HG03565 (cell line): ENCODE measurements at regions not wholly inside any gene's neighbourhood (a gene's known extent, or its start where the extent isn't known, plus 50 kb on each side); places are given as distances from the start of the nearest gene placed in this dataset.
"Not testable (repeated sequence)": the region's sequence is repeated elsewhere in the genome, so short reads cannot be mapped to it uniquely, and the experiment has no call there.

Source experiments
- ATAC-seq: cut with Tn5 transposase; IDR thresholded peaks from one replicate; pipeline ENCODE4 v1.9.1; 2021; ENCODE audit warnings: mild to moderate bottlenecking, moderate library complexity; ENCODE audit not compliant: unreplicated experiment

DNA sequence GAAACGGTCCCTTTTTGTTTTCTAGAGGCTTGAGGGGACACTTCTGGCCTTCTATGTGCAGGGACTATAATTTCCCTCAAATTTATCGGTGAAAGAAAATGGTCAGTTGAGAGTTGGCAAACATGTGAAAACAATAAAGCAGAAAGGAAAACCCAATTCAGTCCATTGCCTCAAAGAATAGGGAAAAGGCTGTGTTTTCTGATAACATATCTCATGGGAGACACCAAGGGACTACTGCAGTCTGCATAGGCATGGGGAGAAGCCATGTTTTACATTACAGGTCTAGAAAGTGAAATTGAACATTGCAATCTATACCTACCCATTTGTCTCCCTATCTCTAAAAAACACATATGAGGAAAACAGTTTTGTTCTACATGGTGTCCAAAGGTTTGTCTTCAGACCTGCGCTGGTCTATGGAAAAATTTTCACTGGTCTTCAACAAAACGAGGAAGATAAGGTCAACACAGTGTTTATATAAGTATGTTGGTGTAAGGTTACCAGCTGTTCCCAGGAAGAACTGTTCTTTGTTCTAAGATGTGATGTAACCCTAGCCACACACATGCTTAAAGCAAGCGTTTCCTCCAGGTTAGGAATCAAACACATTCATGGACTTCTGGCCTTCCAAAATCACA lies 179.7 kb downstream of the MREG start:
- ATAC-seq, result no peak

DNA sequence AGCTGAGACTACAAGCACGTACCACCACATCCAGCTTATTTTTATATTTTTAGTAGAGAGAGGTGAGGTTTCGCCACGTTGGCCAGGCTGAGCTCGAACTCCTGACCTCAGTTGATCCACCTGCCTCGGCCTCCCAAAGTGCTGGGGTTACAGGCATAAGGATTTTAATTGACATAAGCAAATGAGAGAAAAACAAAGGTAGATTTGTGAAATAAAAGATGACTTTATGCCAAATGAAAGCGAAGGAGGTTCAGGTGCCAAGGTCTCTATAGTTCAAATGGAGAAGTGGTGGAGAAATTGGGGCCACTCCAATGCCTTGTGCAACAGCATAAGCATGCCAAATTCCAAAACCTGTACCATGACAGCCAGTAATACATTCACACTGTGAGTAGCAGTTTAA lies 180.6 kb downstream of the MREG start:
- ATAC-seq, result no peak

DNA sequence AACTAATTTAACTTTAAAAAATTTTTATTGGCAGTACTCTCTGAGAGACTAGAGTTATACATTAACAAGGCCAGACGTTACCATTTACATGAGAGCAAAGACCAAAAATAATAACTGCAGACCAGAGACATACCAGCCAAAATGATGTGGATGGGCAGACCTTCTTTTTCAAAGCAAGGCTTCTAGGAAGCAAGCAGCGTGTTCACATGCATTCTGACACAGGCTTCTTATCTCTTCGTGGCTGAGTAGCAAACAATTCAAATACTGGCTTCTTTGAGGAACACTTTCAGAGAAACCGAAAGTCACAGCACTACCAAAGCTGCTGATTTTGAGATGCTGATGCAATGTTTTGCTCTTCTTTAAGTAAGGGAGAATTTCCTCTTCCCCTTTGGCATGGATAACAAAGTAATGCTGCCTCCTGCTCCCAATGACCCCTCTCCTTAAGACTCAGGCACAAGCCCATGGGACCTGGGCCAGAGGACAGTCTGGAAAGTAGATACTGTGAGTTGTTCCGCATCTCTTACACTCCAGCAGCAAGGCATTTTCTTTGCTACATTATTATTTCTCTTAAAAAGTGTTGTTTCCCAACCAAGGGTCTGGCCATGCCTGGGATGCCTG lies 181.9 kb downstream of the MREG start:
- peak; percentile 56 for ATAC-seq

DNA sequence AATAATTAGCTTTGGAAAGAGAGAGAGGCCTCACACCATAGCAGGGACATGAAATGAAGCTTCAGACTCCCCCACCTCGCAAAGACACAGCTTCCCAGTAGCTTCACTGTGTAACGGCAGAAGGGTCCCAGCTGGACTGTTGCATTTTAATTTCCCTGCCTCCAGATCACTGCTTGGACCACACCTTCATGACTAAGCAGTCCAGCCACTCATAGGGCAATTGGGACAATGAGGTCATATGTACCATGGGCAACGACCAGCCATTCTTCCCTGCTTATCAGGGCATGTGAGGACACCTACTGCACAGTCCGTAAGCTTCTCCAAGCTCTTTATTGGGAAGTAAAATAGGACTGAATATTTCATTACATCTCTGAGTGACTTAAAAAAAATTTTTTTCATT lies 183.0 kb downstream of the MREG start:
- ATAC-seq, result no peak

DNA sequence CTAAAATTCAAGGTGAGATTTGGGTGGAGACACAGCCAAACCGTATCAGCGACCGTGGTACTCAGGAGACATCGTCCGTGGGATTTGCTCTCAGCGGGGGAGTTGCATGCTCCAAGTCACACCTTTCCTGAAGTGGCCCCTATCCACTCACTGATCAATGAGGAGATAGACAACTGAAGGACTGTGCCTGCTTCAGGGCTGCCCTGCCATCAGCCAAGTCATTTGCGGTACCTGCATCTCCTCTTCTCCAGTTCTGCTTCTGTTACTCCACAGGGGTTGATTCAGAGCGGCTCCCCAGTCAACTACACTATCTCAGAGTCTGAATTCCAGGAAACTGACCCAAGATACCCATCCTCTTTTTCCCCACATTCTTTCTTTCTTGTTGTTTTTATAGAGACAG lies 184.1 kb downstream of the MREG start:
- no peak for ATAC-seq

DNA sequence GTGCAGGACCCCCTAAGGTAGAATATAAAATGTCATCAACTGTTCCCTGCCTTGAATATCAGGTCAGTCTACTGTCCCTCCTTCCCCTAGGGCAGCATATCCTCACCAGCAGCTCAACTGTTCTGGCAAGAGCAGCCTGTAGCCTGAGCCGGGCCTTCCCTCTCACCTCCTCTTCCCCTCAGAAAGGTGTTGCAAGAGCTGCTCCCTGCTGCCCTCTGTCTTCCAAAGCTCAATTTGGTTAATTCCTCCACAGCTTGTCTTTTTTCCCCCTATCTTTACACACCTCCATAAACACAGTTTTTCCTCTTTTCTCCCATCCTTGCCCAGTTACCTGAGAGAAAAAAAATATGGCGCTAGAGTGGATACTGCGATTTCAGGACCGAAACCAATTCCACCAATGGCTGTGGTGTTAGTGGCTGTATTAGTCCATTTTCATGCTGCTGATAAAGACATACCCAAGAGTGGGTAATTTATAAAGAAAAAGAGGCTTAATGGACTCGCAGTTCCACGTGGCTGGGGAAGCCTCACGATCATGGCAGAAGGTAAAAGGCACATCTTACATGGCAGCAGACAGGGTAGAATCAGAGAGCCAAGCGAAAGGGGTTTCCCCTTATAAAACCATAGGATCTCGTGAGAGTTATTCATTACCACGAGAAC lies 184.7 kb downstream of the MREG start:
- ATAC-seq, result peak; percentile 74

DNA sequence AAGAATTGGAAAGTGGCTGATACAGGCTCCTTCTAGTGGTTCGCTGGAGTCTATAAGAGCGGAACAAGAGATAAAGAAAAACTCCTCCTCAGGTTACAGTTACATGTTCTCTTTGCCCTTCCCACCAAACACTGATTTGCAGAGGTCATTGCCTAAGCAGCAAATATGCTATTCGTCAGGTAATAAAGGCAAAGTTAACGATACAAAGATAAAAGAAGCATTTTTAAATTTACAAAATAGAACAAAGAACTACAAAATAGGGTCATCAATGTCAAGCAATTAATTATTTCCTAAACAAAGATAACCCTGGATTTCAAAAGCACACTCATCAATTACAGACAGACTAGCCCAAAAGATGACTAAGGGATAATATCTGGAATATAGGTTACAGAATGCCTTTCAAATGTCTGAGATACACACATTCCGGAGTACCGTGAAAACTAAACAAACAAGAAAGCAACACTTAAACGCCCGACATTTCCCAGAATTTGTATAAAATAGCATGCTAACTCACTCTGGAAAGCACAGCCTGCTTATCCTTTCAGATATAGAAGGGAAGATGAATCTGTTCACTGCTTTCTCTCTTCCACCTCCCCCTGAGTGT lies 186.4 kb downstream of the MREG start:
- no peak for ATAC-seq

DNA sequence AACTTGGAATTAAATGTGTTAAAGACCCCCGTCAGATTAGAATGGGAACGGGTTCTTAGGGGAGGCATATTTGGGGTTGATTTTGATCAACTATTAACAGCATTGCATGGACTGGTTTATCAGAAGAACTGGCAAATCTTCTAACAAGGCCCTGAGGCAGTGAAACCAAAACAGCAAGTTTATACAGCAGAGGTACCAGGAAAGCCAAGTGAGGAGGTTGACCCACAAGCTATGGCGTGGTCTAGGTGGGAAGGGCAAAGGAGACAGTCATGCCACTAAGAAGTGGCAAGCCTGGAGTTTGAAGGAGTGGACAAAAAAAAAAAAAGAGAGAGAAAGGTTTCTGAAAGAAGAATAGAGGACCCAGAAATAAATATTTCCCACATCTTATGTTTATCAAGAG lies 187.0 kb downstream of the MREG start:
- no peak for ATAC-seq

DNA sequence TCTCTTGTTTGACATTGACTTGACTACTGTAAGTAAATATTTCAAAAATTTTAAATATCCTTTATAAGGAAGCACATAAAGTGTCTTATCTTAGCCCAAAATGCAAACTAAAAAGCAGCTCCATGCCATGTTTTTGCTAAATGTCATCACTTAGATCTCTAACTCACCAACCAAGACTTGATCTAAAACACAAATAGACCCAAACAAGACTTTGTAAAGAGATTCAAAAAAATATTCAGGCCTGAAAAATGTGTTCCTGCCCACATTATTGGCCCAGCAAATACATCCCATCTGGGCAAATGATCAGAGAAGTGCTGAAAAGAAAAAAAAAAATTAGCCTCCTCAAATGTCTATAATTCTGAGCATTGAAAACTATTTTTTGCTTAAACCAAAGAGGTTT lies 187.6 kb downstream of the MREG start:
- no peak for ATAC-seq

DNA sequence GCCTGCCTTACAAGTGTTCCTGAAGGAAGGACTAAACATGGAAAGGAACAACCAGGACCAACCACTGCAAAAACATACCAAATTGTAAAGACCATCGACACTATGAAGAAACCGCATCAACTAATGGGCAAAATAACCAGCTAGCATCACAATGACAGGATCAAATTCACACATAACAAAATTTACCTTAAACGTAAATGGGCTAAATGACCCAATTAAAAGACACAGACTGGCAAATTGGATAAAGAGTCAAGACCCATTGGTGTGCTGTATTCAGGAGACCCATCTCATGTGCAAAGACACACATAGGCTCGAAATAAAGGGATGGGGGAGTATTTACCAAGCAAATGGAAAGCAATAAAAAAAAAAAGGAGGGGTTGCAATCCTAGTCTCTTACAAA lies 192.1 kb downstream of the MREG start:
- not testable (repeated sequence) for ATAC-seq

DNA sequence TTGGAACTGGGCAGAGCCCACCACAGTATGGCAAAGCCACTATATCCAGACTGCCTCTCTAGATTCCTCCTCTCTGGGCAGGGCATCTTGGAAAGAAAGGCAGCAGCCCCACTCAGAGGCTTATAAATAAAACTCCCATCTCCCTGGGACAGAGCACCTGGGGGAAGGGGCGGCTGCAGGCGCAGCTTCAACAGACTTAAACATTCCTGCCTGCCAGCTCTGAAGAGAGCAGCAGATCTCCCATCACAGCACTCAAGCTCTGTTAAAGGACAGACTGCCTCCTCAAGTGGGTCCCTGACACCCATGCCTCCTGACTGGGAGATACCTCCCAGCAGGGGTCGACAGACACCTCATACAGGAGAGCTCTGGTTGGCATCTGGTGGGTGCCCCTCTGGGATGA lies 193.6 kb downstream of the MREG start:
- ATAC-seq, result not testable (repeated sequence)

DNA sequence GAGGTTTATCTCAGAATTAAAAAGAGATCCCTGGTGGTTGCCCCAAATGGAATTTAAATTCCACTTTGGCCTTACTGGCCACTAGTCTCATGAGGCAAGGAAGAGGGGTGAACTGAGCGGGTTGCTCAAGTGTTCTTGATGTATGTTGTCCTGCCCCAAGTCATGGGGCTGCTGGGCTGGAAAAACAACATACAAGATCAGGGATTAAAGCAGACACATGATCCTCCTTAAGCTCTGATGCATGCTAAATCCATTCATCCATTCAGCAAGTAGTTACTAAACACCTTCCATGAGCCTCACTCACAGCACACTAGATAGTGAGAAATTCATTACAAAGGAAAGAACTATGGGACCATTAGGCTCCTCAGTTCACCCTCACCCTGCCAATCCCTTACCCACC lies 196.3 kb downstream of the MREG start:
- ATAC-seq, result no peak

DNA sequence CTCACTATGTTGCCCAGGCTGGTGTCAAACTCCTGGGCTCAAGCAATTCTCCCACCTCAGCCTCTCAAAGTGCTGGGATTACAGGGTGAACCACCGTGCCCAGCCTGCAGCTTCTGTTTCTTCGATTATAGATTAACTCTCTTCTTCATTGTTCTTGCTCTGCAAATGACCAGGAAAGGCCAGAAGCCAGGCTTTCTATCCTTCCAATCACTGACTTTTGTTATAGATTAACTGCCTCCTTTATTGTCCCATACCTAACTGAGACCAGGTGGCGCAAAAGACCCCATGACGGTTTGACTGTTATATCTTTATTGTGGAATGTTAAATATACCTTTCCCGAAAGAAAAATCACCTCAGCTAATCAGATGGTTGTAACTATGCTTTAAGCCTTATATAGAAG lies 196.9 kb downstream of the MREG start:
- ATAC-seq, result no peak

DNA sequence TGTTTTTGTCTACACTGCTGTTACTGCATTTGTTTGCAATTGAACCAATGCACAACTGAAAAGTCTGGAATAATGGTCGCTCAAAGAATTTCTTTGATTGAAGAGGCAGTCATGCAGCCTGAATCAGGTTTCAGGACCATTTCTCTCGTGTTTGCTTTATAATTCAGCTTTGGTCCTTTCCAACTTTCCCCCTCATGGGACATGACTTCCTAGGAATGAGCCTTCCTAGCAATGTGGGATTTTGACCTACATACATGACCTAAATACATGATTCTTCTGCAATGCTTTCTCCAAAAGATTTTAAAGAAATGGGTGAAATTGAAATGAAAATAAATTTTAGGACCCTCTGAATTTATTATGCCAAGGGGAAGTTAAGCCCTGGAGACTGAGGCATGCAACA lies 197.4 kb downstream of the MREG start:
- no peak for ATAC-seq

DNA sequence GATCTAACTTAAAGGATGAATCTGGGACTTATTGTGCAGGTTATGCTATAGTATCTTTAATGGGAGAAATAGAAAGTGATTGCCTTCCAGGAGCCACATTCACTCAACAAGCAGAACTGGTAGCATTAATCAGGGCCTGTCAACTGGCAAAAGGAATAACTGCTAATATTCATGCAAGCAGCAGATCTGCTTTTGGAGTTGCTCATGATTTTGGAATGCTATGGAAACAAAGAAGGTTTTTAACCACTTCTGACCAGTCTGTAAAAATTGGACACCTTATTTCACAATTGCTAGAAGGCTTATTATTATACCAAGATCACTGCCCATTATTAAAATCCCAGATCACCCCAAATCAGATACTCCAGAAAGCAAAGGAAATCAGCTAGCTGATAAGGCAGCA lies 200.4 kb downstream of the MREG start:
- no peak for ATAC-seq

DNA sequence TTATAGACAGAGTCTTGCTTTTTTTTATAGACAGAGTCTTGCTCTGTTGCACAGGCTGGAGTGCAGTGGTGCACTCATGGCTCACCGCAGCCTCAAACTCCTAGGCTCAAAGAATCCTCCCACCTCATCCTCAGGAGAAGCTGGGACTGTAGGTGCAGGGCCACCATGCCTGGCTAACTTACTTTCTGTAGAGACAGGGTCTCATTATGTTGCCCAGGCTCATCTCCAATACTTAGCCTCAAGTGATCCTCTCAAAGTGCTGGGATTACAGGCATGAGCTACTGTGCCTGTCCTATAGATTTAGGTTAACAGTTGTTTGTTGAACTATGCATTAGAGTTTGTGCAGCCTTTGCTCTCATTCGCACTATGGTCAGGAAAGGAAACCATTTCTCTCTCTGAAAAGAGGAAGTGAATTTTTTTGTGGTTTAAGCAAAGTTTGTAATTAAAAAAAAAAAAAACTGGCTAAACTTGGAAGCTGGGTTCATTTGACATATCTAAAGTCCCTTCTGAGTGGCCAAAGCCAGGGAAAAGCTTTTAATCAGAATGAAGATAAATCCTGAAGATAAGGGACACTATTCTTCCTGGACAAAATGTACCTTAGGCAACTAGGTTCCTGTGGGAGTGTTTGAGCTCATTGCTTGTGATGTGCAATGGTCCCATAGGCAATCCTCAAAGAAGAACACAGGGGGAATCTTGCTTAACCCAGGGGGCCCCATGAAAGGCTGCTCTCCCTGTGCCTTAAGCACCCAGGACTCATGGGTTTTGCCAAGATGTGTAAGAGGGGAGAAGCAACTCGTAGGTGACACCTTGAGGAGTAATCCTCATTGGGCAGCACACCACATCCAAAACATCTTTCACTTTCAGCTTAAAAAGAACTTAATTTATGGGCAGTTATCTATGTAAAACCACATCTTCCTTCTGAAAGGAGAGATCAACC lies 201.7 kb downstream of the MREG start:
- peak; percentile 92 for ATAC-seq

DNA sequence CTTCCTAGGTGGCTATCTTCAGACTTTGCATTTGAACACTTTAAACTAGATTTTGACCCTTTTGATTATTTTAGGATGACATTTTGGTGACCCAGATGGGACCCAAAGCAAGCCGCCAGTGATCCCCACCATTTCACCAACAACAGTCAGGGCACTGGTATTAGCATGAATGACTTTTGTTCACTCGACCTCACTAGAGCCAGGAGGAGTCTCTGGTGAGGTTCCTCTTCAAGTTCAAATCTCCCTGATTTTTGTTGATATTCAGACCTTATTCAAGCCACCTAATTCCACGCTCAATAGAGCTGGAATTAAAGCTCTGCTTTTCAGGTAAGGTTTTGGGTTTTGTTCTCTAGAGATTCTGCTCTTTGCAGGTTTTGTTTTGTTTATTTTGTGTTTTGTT lies 202.3 kb downstream of the MREG start:
- ATAC-seq, result no peak

DNA sequence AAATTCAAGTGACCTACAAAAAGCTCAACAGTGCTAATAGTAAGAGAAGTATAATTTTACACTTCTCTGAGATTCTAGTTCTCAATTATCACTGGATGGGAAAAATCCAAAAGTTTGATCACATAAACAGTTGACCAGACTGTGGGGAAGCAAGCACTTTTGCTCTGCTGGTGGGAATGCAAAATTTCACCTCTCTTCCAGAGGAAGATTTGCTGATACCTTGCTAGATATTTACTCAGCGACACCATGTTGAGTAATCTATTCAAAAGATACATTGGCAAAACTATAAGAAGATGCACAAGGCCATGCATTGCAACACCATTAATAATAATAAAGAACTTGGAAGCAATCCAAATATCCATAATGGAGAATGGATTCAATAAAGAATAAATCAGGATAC lies 204.4 kb downstream of the MREG start:
- no peak for ATAC-seq

DNA sequence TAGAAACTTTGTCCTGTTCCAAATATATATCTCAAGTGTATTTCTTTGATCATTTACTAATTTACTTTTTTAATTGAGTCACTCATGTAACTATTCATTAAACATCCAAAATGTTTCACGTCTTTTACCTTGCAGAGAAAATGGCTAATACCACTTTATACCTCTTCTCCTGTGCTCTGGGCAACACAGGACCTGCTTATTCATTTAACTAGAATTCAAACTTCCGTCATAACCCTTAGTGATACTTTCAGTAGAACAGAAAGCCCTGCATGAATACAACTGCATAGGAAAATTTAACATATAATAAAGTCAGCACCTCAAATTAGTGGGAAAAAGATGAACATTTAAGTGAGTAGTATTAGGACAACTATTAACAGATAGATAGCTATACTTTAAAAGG lies 205.2 kb downstream of the MREG start:
- ATAC-seq, result no peak

DNA sequence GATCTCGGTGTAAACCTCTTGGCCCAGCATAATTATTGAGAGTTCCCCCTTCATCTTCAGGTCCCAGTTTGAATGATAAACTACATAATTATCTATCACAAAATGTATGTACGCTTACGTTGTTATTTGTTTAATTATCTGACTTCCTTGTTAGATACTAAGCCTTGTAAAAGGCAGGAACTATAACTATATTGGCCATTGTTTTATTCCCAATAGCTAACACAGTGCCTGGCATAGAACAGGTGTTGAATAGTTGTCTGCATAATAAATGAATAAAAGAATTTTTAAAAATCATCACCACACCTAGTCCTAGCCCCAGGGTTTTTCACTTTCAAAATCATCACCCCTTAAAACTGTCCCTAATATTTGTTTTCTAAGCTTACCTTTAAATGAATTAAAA lies 207.9 kb downstream of the MREG start:
- no peak for ATAC-seq

DNA sequence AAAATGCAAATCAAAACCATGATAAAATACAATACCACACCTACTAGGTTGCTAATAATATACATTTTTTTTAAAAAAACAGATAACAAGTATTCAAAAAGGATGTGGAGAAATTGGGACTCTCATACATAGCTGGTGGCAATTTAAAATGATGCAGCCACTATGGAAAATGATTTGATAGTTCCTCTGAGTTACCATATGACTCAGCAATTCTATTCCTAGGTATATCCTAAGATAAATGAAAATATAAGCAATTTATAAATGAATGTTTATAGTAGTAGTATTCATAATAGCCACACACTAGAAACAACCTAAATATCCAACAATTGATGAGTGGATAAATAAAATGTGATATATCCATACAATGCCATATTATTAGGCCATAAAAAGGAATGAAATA lies 210.2 kb downstream of the MREG start:
- no peak for ATAC-seq
